H1 (cell line): ENCODE measurements at regions not wholly inside any gene's neighbourhood (a gene's known extent, or its start where the extent isn't known, plus 50 kb on each side); places are given as distances from the start of the nearest gene placed in this dataset.

Source experiments
- ATF2 ChIP-seq: IDR thresholded peaks from 2 replicates; pipeline ENCODE4 v1.6.1; 2012; ENCODE audit warnings: low read length, inconsistent platforms
- CTCF ChIP-seq, 3 experiments: IDR thresholded peaks; 1 replicate in 2 of 3; 2 replicates in 1 of 3; pipeline versions ENCODE4 v1.5.1 to v1.6.1; 2011; ENCODE audit warnings: low read length in 3 of 3, mild to moderate bottlenecking in 3 of 3, inconsistent platforms in 2 of 3, low read depth in 1 of 3, moderate library complexity in 1 of 3; ENCODE audit not compliant: insufficient read depth in 1 of 3; ENCODE audit errors: control extremely low read depth in 1 of 3
- POLR2A ChIP-seq, 2 experiments: IDR thresholded peaks; 1 replicate in 1 of 2; 2 replicates in 1 of 2; pipeline ENCODE4 v1.6.1; 2011; ENCODE audit warnings: low read depth in 2 of 2, low read length in 2 of 2, mild to moderate bottlenecking in 2 of 2; ENCODE audit errors: control extremely low read depth in 1 of 2
- POLR2AphosphoS5 ChIP-seq: IDR thresholded peaks from 2 replicates; pipeline ENCODE4 v1.6.1; 2011; ENCODE audit warnings: low read depth, low read length
- SP4 ChIP-seq: IDR thresholded peaks from 2 replicates; pipeline ENCODE4 v1.6.1; 2012; ENCODE audit warnings: low read length, inconsistent platforms

GRCh38 chr13:86714495-86714894 is 915.3 kb upstream of the SLITRK6 start:
- TF ChIP-seq POLR2A (IDR thresholded peaks at IDR 0.05; ENCODE audit: control extremely low read depth in 1 of 2, low read depth in 2 of 2, low read length in 2 of 2) (no peak), SP4 (no peak), POLR2AphosphoS5 (no peak), ATF2 (no peak), CTCF (IDR thresholded peaks at IDR 0.05; ENCODE audit: control extremely low read depth in 1 of 3, insufficient read depth in 1 of 3, low read depth in 1 of 3, low read length in 3 of 3) (no peak)
